Ascending aorta (tissue), 2 donors: ENCODE measurements at regions not wholly inside any gene's neighbourhood (a gene's known extent, or its start where the extent isn't known, plus 50 kb on each side); places are given as distances from the start of the nearest gene placed in this dataset.

Experiments
- DNase-seq, 2 donors: peaks; one replicate each; pipeline ENCODE4 v3.0.0-alpha.2; 2019; ENCODE audit warnings: low spot score in 2 of 2
- H3K27ac ChIP-seq, 2 donors: fragments of 200-600 bp; sonication (generic); one replicate each; pipeline ENCODE4 v1.5.1; 2016 to 2017; ENCODE audit warnings: mild to moderate bottlenecking in 1 of 2
- H3K27me3 ChIP-seq: fragments of 200-600 bp; sonication (generic); one replicate; pipeline ENCODE4 v1.5.1; 2017
- H3K36me3 ChIP-seq, 2 donors: fragments of 200-600 bp; sonication (generic); one replicate each; pipeline ENCODE4 v1.5.1; 2016
- H3K4me1 ChIP-seq, 2 donors: fragments of 200-600 bp; sonication (generic); one replicate each; pipeline ENCODE4 v1.5.1; 2016 to 2017; ENCODE audit warnings: mild to moderate bottlenecking in 1 of 2
- H3K4me3 ChIP-seq, 2 donors: fragments of 200-600 bp; sonication (generic); one replicate each; pipeline ENCODE4 v1.5.1; 2016 to 2017; ENCODE audit warnings: mild to moderate bottlenecking in 1 of 2
- H3K9me3 ChIP-seq, 2 donors: fragments of 200-600 bp; sonication (generic); one replicate each; pipeline ENCODE4 v1.5.1; 2016
- CTCF ChIP-seq, 3 experiments: fragments of 200-600 bp in 2 of 3; fragments of 450-650 bp in 1 of 3; sonication (generic) in 2 of 3; IDR thresholded peaks; one replicate each; pipeline ENCODE4 v1.5.1; 2016 to 2019; ENCODE audit warnings: antibody characterized with exemption in 3 of 3, mild to moderate bottlenecking in 1 of 3, moderate library complexity in 1 of 3
- intact Hi-C: fragments of 100-400 bp; cut with DNase I; formaldehyde crosslinking; loops from one replicate; pipeline ENCODE4 v1.15.1; 2023

- no peaks in the 10 kb centered on the region for H3K9me3 ChIP-seq
- H3K36me3 ChIP-seq: no peaks in the 10 kb centered on the region
- TF ChIP-seq CTCF (IDR thresholded peaks at IDR 0.05): no peak
- no peak overlapping the region for H3K4me3 ChIP-seq
- no peaks in the 10 kb centered on the region for H3K4me1 ChIP-seq
- H3K27me3 ChIP-seq: no peaks in the 10 kb centered on the region
- H3K27ac ChIP-seq: no peak overlapping the region
- intact Hi-C loops: no loop called here
- no peak for DNase-seq
Observed at GRCh38 chr12:13386323-13387039, 190.0 kb downstream of the EMP1 start.

- Histone ChIP-seq H3K36me3 (no peaks in the 10 kb centered on the region), H3K27ac (no peak overlapping the region), H3K4me1 (no peaks in the 10 kb centered on the region), H3K4me3 (no peak overlapping the region), H3K27me3 (no peaks in the 10 kb centered on the region), H3K9me3 (no peaks in the 10 kb centered on the region)
- no peak for TF ChIP-seq CTCF (IDR thresholded peaks at IDR 0.05)
- no peak for DNase-seq
- intact Hi-C loops: no loop called here
Observed at GRCh38 chr12:13383379-13383778, 186.9 kb downstream of the EMP1 start.

GRCh38 chr12:13380297-13380696 lies 183.8 kb downstream of the EMP1 start:
- no peaks in the 10 kb centered on the region for H3K36me3 ChIP-seq
- no peak for DNase-seq
- H3K4me3 ChIP-seq: no peak overlapping the region
- no peaks in the 10 kb centered on the region for H3K4me1 ChIP-seq
- intact Hi-C loops: no loop called here
- no peaks in the 10 kb centered on the region for H3K9me3 ChIP-seq
- no peak for TF ChIP-seq CTCF (IDR thresholded peaks at IDR 0.05)
- H3K27me3 ChIP-seq: no peaks in the 10 kb centered on the region
- no peak overlapping the region for H3K27ac ChIP-seq

GRCh38 chr12:13379531-13380188 lies 183.1 kb downstream of the EMP1 start:
- Histone ChIP-seq H3K4me3 (no peak overlapping the region), H3K27ac (no peak overlapping the region), H3K36me3 (no peaks in the 10 kb centered on the region), H3K27me3 (no peaks in the 10 kb centered on the region), H3K9me3 (no peaks in the 10 kb centered on the region), H3K4me1 (no peaks in the 10 kb centered on the region)
- intact Hi-C loops: no loop called here
- no peak for DNase-seq
- TF ChIP-seq CTCF (IDR thresholded peaks at IDR 0.05): no peak

GRCh38 chr12:13377698-13378097 lies 181.2 kb downstream of the EMP1 start:
- H3K27me3 ChIP-seq: no peaks in the 10 kb centered on the region
- H3K4me1 ChIP-seq: no peaks in the 10 kb centered on the region
- intact Hi-C loops: no loop called here
- H3K9me3 ChIP-seq: no peaks in the 10 kb centered on the region
- no peak overlapping the region for H3K27ac ChIP-seq
- no peak overlapping the region for H3K4me3 ChIP-seq
- DNase-seq: no peak
- no peak for TF ChIP-seq CTCF (IDR thresholded peaks at IDR 0.05)
- H3K36me3 ChIP-seq: no peaks in the 10 kb centered on the region
